ENCODE measurements at regions not wholly inside any gene's neighbourhood (a gene's known extent, or its start where the extent isn't known, plus 50 kb on each side); places are given as distances from the start of the nearest gene placed in this dataset.
A peak's percentile ranks its signal among the peaks of the same experiment; 100 is the strongest.

DNA sequence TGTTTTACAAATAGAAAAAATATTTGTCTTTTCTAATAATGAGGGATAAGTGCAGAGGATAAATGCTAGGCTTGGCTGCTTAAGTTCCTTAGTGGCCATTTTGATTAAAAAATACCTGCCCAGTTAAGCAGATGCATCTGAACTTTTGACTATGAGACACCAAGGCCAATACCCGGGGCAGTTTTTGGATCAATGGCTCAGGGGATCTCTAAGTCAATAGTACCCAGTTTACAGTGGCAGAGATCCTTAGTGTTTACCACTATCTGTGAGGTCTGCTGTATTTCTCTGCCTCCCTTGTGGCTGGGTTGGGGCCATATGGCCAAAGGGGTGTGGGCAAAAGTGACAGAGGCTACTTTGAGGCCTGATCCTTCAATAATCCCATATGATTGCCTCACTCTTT lies 184.5 kb upstream of the MAST4 start:
- TF ChIP-seq, protein P1, sequence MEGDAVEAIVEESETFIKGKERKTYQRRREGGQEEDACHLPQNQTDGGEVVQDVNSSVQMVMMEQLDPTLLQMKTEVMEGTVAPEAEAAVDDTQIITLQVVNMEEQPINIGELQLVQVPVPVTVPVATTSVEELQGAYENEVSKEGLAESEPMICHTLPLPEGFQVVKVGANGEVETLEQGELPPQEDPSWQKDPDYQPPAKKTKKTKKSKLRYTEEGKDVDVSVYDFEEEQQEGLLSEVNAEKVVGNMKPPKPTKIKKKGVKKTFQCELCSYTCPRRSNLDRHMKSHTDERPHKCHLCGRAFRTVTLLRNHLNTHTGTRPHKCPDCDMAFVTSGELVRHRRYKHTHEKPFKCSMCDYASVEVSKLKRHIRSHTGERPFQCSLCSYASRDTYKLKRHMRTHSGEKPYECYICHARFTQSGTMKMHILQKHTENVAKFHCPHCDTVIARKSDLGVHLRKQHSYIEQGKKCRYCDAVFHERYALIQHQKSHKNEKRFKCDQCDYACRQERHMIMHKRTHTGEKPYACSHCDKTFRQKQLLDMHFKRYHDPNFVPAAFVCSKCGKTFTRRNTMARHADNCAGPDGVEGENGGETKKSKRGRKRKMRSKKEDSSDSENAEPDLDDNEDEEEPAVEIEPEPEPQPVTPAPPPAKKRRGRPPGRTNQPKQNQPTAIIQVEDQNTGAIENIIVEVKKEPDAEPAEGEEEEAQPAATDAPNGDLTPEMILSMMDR (IDR thresholded peaks at IDR 0.05; ENCODE audit: low read depth, low read length): no peak
- TF ChIP-seq, protein P2, sequence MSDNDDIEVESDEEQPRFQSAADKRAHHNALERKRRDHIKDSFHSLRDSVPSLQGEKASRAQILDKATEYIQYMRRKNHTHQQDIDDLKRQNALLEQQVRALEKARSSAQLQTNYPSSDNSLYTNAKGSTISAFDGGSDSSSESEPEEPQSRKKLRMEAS (IDR thresholded peaks at IDR 0.05; ENCODE audit: low read depth, low read length): no peak
- no peak for TF ChIP-seq POLR2A (IDR thresholded peaks at IDR 0.05; ENCODE audit: extremely low read depth, insufficient read length)
- no peak for TF ChIP-seq MYC (IDR thresholded peaks at IDR 0.05; ENCODE audit: low read depth, low read length)
- no peak for DNase-seq (ENCODE audit: low read depth)
- H3K4me3 ChIP-seq (ENCODE audit: low read depth, low read length): no peak overlapping the region

DNA sequence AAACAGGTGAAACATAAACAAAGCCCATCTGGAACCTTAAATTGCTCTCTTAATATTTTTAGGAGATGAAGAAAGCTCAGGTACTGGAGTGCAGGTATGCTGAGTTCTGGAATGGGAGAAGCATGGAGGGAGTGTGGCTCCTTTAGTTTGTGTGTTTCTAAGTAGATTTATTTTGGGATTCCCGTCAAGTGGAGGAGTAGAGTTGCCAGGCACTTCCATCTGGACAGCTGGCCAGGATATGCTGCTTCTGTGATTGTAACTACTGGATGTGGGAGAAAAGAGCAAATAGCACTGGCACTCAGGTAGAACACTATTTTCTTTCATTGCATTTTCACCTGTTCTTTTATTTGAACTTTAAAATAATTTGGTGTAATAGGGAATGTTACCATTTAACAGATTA lies 182.3 kb upstream of the MAST4 start:
- no peak overlapping the region for H3K4me3 ChIP-seq (ENCODE audit: low read depth, low read length)
- DNase-seq (ENCODE audit: low read depth): no peak
- TF ChIP-seq MYC (IDR thresholded peaks at IDR 0.05; ENCODE audit: low read depth, low read length) (no peak), POLR2A (IDR thresholded peaks at IDR 0.05; ENCODE audit: extremely low read depth, insufficient read length) (no peak)
- TF ChIP-seq, protein P1 (IDR thresholded peaks at IDR 0.05; ENCODE audit: low read depth, low read length): no peak
- TF ChIP-seq, protein P2 (IDR thresholded peaks at IDR 0.05; ENCODE audit: low read depth, low read length): no peak

DNA sequence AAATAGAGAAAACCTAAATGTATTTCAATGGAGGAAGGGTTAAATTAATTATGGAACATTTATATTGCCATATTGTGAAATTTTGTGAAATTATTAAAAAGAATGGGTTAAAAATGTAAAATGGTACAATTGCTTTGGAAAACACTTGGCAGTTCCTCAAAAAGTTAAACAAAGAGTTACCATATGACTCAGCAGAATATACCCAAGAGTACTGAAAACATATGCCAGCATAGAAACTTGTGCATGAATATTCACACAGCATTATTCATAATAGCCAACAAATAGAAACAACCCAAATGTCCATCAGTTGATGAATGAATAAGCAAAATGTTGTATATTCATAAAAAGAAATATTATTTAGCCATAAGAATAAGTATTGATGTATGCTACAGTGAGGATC lies 181.0 kb upstream of the MAST4 start:
- TF ChIP-seq MYC (IDR thresholded peaks at IDR 0.05; ENCODE audit: low read depth, low read length): no peak
- TF ChIP-seq, protein P2 (IDR thresholded peaks at IDR 0.05; ENCODE audit: low read depth, low read length): no peak
- no peak for TF ChIP-seq POLR2A (IDR thresholded peaks at IDR 0.05; ENCODE audit: extremely low read depth, insufficient read length)
- TF ChIP-seq, protein P1 (IDR thresholded peaks at IDR 0.05; ENCODE audit: low read depth, low read length): no peak
- no peak overlapping the region for H3K4me3 ChIP-seq (ENCODE audit: low read depth, low read length)
- DNase-seq (ENCODE audit: low read depth): peak; percentile 4

DNA sequence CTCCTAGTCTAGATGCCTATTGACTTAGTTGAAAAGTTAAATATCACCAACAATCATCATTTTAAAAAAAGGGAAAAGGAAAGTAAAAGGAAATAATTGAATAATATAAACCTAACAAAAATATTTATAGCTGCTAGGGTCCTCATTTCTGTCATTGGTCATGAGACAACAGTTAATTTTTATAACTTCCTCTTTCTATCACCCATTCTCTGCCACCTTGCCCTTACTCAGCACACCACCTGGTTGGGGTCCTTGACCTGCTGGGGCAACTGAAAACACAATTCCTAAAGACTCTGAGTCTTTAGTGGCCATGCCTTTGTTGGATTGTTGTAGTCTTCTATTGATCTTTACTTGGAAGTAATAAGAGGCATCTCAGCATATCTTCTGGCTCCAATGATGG lies 179.5 kb upstream of the MAST4 start:
- H3K4me3 ChIP-seq (ENCODE audit: low read depth, low read length): no peak overlapping the region
- TF ChIP-seq, protein P2 (IDR thresholded peaks at IDR 0.05; ENCODE audit: low read depth, low read length): no peak
- no peak for TF ChIP-seq MYC (IDR thresholded peaks at IDR 0.05; ENCODE audit: low read depth, low read length)
- TF ChIP-seq POLR2A (IDR thresholded peaks at IDR 0.05; ENCODE audit: extremely low read depth, insufficient read length): no peak
- TF ChIP-seq, protein P1 (IDR thresholded peaks at IDR 0.05; ENCODE audit: low read depth, low read length): no peak
- no peak for DNase-seq (ENCODE audit: low read depth)

DNA sequence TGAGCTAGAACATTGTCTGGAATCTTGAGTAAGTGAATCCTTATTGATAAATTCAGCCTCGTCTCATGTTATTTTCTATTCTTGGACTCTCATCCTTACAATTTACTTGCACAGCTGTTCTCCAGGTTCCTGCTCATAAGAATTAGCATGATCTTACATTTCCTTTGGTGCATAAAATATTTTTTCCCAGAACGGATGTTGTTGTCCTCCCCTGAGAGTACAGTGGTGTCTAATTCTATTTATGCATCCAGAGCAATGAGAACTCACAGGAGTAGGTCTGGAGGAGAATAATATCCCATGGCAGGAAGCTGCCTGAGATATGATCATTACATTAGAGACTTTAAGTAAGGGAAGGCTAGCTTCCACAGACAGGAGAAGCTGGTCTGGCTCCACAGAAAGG lies 178.4 kb upstream of the MAST4 start:
- no peak overlapping the region for H3K4me3 ChIP-seq (ENCODE audit: low read depth, low read length)
- DNase-seq (ENCODE audit: low read depth): no peak
- no peak for TF ChIP-seq MYC (IDR thresholded peaks at IDR 0.05; ENCODE audit: low read depth, low read length)
- TF ChIP-seq, protein P2 (IDR thresholded peaks at IDR 0.05; ENCODE audit: low read depth, low read length): no peak
- TF ChIP-seq, protein P1 (IDR thresholded peaks at IDR 0.05; ENCODE audit: low read depth, low read length): no peak
- TF ChIP-seq POLR2A (IDR thresholded peaks at IDR 0.05; ENCODE audit: extremely low read depth, insufficient read length): no peak

DNA sequence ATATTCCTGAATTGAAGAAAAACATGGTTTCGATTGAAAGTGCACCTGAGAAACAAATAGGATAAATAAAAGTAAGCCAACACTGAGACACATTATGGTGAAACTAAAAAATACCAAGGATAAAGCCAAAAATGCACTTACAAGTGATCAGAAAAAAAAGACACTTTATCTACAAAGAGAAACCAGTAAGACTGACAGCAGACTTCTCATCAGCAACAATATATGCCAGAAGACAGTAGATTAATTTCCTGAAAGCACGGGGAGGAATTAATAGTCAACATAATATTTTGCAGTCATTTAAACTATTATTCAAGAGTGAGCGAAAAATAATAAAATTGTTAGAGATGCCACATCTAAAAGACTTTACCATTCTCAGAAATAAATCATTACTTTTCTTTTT lies 172.7 kb upstream of the MAST4 start:
- TF ChIP-seq POLR2A (IDR thresholded peaks at IDR 0.05; ENCODE audit: extremely low read depth, insufficient read length) (no peak), MYC (IDR thresholded peaks at IDR 0.05; ENCODE audit: low read depth, low read length) (no peak)
- TF ChIP-seq, protein P2 (IDR thresholded peaks at IDR 0.05; ENCODE audit: low read depth, low read length): no peak
- TF ChIP-seq, protein P1 (IDR thresholded peaks at IDR 0.05; ENCODE audit: low read depth, low read length): no peak
- no peak overlapping the region for H3K4me3 ChIP-seq (ENCODE audit: low read depth, low read length)
- no peak for DNase-seq (ENCODE audit: low read depth)

All from NB4 (cell line).